HepG2 (cell line): ENCODE measurements at regions not wholly inside any gene's neighbourhood (a gene's known extent, or its start where the extent isn't known, plus 50 kb on each side); places are given as distances from the start of the nearest gene placed in this dataset.
A peak's percentile ranks its signal among the peaks of the same experiment; 100 is the strongest.

ENCODE experiments used
- ATAC-seq: fragments of 200-7000 bp; cut with Tn5 transposase; 3 replicates; pipeline ENCODE4 v1.9.1; 2020; ENCODE audit warnings: mild to moderate bottlenecking, moderate library complexity
- BruUV-seq: library from RNA; stranded (reverse); fragments of 400-500 nt; replicated peaks from 2 replicates; lab custom pipeline; 2021; lab: Mats Ljungman, UMichigan
- CTCF ChIA-PET: fragments of 300-600 bp; formaldehyde crosslinking; extraction: SDS; loops from one replicate; lab custom pipeline; 2021; ENCODE audit warnings: low total read pairs, inconsistent platforms, low intra/inter-chr PET ratio; lab: Yijun Ruan, JAX
- POLR2A ChIA-PET: fragments of 350-600 bp; sonication (Branson Sonifier 250); formaldehyde crosslinking; loops from one replicate; lab custom pipeline; 2020; ENCODE audit warnings: antibody characterized with exemption, inconsistent platforms; lab: Yijun Ruan, JAX
- DNase-seq: peaks from one replicate; pipeline ENCODE4 v3.0.0-alpha.2; 2015; ENCODE audit warnings: low spot score
- FAIRE-seq: peaks from 3 replicates; lab custom pipeline; 2011; peaks lifted over from hg19 to GRCh38; lab: Jason Lieb, UNC
- H2AFZ ChIP-seq: one replicate; pipeline ENCODE4 v1.6.1; 2011; ENCODE audit warnings: low read length, inconsistent platforms
- H3K27ac ChIP-seq: fragments of 300-600 bp; 3 replicates; pipeline ENCODE4 v1.8.0; 2011; ENCODE audit warnings: mixed run types, mild to moderate bottlenecking, mixed read lengths, low read length, inconsistent platforms; ENCODE audit not compliant: insufficient read depth; ENCODE audit errors: extremely low read length
- H3K27me3 ChIP-seq, 2 experiments: fragments of 200-600 bp in 1 of 2; 2 replicates in 1 of 2; 3 replicates in 1 of 2; pipeline versions ENCODE4 v1.6.0 to v1.8.0; 2011; ENCODE audit warnings: low read length in 2 of 2, mild to moderate bottlenecking in 2 of 2, moderate library complexity in 2 of 2, inconsistent platforms in 1 of 2; ENCODE audit not compliant: insufficient read depth in 2 of 2, control insufficient read depth in 1 of 2
- H3K36me3 ChIP-seq, 2 experiments: fragments of 200-600 bp in 1 of 2; replicated peaks in 1 of 2; 2 replicates in 1 of 2; 3 replicates in 1 of 2; pipeline versions ENCODE4 v1.5.1 to v1.8.0; 2011; ENCODE audit warnings: low read length in 2 of 2, inconsistent platforms in 1 of 2; ENCODE audit not compliant: insufficient read depth in 2 of 2, control insufficient read depth in 1 of 2
- H3K4me1 ChIP-seq: 2 replicates; pipeline ENCODE4 v1.5.1; 2012; ENCODE audit warnings: low read length, inconsistent platforms; ENCODE audit not compliant: insufficient read depth
- H3K4me2 ChIP-seq: 2 replicates; pipeline ENCODE4 v1.6.0; 2011; ENCODE audit warnings: low read depth, low read length, inconsistent platforms
- H3K4me3 ChIP-seq, 3 experiments: fragments of 200-600 bp in 1 of 3; sonication (generic), shearing (Covaris generic) in 1 of 3; replicated peaks in 1 of 3; 2 replicates each; pipeline ENCODE4 v1.5.1; 2011 to 2016; ENCODE audit warnings: low read length in 3 of 3, inconsistent platforms in 2 of 3, low read depth in 2 of 3, mild to moderate bottlenecking in 2 of 3, control low read depth in 1 of 3, mixed read lengths in 1 of 3; ENCODE audit not compliant: insufficient read depth in 1 of 3
- H3K79me2 ChIP-seq: one replicate; pipeline ENCODE4 v1.6.1; 2011; ENCODE audit warnings: low read length, inconsistent platforms; ENCODE audit not compliant: insufficient read depth
- H3K9ac ChIP-seq: 2 replicates; pipeline ENCODE4 v1.6.0; 2011; ENCODE audit warnings: mild to moderate bottlenecking, low read depth, low read length, inconsistent platforms; ENCODE audit not compliant: insufficient read depth
- H3K9me3 ChIP-seq: 2 replicates; pipeline ENCODE4 v1.5.1; 2012; ENCODE audit warnings: mild to moderate bottlenecking, low read length
- H4K20me1 ChIP-seq: 2 replicates; pipeline ENCODE4 v1.6.0; 2011; ENCODE audit warnings: inconsistent platforms, mild to moderate bottlenecking, low read length, moderate library complexity; ENCODE audit not compliant: insufficient read depth
- CREB1 ChIP-seq, 2 experiments: fragments of 450-650 bp in 1 of 2; IDR thresholded peaks; 2 replicates each; pipeline ENCODE4 v1.6.1; 2016 to 2017; ENCODE audit warnings: control low read depth in 1 of 2, mild to moderate bottlenecking in 1 of 2, missing compliant biosample characterization in 1 of 2, missing genetic modification characterization in 1 of 2
- SMAD3 ChIP-seq: sonication (generic); formaldehyde crosslinking; IDR thresholded peaks from 2 replicates; pipeline ENCODE4 v1.4.0; 2020; ENCODE audit warnings: missing genetic modification reagents
- SNAI1 ChIP-seq: sonication (generic); formaldehyde crosslinking; IDR thresholded peaks from 2 replicates; pipeline ENCODE4 v1.5.0; 2020; ENCODE audit warnings: mild to moderate bottlenecking, missing genetic modification reagents, borderline replicate concordance
- ZNF33B ChIP-seq: sonication (generic); formaldehyde crosslinking; IDR thresholded peaks from 2 replicates; pipeline ENCODE4 v1.5.1; 2020; ENCODE audit warnings: mild to moderate bottlenecking, missing genetic modification reagents
- ZNF800 ChIP-seq: sonication (generic); formaldehyde crosslinking; IDR thresholded peaks from 2 replicates; pipeline ENCODE4 v1.4.0; 2020; ENCODE audit warnings: missing genetic modification reagents
- WGBS: methylation state at CpG from one replicate; pipeline ENCODE4 v1.1.6; 2017; ENCODE audit warnings: low lambda C conversion rate; 5-methylcytosine and 5-hydroxymethylcytosine counted together
- in situ Hi-C: cut with HindIII; loops from 2 replicates; pipeline ENCODE4 v1.10.0; 2017; ENCODE audit warnings: low pct_unique_long_range_greater_than_20kb; ENCODE audit not compliant: extremely low pct_ligation_motif_present
- intact Hi-C: fragments of 100-400 bp; cut with micrococcal nuclease; formaldehyde crosslinking; loops from one replicate; pipeline ENCODE4 v1.10.0; 2022; ENCODE audit not compliant: unreplicated experiment

DNA sequence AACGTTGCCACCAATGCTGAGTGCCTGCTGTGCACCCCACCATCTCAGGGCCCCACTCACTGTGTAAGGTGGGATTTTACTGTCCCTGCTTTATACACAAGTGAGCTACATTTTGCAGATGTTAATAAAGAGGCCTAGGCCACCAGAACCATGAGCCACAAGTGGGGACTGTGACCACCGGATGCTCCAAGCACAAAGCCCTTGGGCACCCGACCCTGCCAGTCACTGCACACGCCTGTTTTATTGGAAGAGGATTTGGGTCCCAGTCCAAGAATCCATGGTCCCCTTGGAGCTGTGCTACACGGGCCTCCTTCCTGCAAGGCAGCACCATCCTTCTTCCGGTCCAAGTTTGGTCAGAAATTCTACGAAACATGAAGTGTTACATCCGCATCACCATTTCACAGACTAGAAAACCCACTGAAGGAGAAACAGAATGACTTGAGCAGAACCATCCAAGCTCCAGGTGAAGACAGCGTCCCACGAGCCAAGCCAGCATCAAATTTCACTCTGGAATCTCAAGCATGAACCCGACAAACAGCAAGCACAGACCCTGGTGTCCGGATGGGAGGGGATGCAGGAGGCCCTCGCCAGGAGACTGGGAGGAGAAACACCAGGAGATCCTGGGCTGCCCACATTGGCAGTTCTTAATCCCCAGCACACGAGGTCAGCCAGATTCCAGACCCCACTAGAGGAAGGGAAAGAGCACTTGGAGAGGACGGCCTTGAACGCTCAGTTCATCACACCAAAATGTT lies 226.9 kb downstream of the DLL1 start (continued):
- TF ChIP-seq ZNF800 (CRISPR knock-in tag), result no peak
- TF ChIP-seq SNAI1, result no peak
- TF ChIP-seq SMAD3, result no peak

DNA sequence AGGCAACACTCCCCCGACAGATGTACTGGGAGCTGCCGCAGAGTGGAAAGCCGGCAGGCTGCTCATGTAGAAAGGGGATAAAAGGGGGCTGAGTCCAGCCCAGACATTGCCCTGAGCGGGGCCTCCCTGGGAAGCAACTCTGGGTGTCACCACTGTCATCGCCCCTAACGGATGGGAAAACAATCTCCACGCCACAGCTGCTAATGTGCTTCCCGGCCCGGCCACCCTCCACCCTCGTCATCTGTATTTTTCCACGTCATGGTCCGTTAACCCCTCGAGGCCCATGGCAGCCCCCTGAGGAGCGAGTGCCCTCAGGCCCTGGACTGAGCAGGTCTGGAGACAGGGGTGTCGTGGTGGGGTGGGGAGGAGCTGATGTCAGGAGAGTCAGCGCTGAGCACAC lies 227.4 kb downstream of the DLL1 start:
- Histone ChIP-seq H3K9ac (no peak overlapping the region), H4K20me1 (no peaks in the 10 kb centered on the region), H2AFZ (no peak overlapping the region), H3K4me1 (no peaks in the 10 kb centered on the region), H3K4me2 (no peak overlapping the region), H3K79me2 (no peaks in the 10 kb centered on the region), H3K27me3 (peaks cover 20 to 65% of the 10 kb centered on the region in 2 experiments), H3K36me3 (no peaks in the 10 kb centered on the region), H3K4me3 (no peak overlapping the region), H3K9me3 (no peaks in the 10 kb centered on the region), H3K27ac (no peak overlapping the region)
- TF ChIP-seq CREB1 (IDR thresholded peaks at IDR 0.05), result peak; percentile 81
- TF ChIP-seq CREB1 (CRISPR knock-in tag; IDR thresholded peaks at IDR 0.05), result no peak
- no peak for TF ChIP-seq ZNF33B
- WGBS, result 15% methylated on average over 10 of the region's 16 CpGs
- CTCF ChIA-PET, result no interaction called here
- DNase-seq, result no peak
- in situ Hi-C loops, result no loop called here
- POLR2A ChIA-PET, result no interaction called here
- intact Hi-C loops, result no loop called here
- ATAC-seq, result no peak
- BruUV-seq, result no TSS peak
- FAIRE-seq, result no peak
